ENCODE measurements at regions not wholly inside any gene's neighbourhood (a gene's known extent, or its start where the extent isn't known, plus 50 kb on each side); places are given as distances from the start of the nearest gene placed in this dataset.
"Not testable (repeated sequence)": the region's sequence is repeated elsewhere in the genome, so short reads cannot be mapped to it uniquely, and the experiment has no call there.

- DNase-seq: no peak
Measured at GRCh38 chr11:29255401-29255800, 761.4 kb downstream of the KCNA4 start.

- DNase-seq: no peak
Measured at GRCh38 chr11:29251738-29252137, 765.1 kb downstream of the KCNA4 start.

- no peak for DNase-seq
Measured at GRCh38 chr11:29249713-29250112, 767.1 kb downstream of the KCNA4 start.

- no peak for DNase-seq
Measured at GRCh38 chr11:29244355-29244754, 772.5 kb downstream of the KCNA4 start.

DNA sequence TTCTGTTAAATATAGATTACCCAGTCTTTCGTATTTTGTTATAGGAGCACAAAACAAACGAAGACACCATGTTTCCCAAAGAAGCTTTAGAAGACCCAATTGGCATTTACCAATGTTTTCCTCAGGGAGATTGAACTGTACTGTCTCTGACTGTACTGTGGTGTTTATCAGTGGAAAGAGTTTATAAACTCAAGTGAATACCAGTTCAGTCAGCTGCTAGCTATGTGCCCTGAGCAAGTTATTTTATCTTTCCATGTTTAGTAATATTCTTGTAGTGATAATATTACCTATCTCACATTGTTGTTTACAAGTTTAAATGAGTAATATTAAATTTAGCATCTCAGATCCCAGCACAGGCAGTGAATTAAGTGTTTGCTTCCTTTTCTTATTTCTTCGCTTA, 773.2 kb downstream of the KCNA4 start:
- no peak for DNase-seq

DNA sequence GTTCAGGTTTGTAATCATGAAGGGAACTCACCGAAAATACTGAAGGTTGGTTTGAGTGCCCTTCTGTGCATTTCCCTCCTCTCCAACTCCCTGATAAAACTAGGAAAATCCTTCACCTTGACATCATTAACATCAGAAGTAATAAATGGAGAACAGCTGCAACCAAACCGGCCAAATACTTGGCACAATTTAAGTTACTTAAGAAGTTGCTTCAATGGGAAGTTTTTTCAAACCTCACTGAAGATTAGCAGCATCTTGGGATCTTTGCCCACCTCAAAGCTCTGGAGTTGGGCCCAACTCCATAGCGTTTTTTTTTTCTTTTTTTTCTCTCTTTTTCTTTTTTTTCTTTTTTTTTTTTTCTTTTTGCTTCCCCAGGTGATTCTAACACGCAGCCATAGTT, 784.8 kb downstream of the KCNA4 start:
- DNase-seq: peak in 1 of 3 donors; percentile 5

DNA sequence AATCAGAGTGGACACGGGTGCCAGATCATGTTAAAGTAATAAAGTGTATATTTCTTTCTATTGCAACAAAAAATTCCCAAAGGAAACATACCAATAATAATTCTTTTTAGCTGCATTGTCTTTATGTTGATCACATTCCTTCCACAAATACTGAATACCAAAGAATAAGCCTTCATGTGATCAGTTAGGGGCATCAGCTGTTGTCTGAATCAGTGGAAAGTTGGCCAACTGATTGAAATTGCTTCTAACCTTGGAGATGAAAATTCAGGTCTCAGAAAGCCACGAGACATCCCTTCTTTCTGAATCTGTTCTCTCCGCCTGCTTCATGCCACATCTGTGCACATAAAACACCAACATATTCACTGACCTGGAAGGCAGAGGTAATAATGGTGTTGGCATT, 785.2 kb downstream of the KCNA4 start:
- DNase-seq: peak in 2 of 3 donors; percentile 1 to 13

DNA sequence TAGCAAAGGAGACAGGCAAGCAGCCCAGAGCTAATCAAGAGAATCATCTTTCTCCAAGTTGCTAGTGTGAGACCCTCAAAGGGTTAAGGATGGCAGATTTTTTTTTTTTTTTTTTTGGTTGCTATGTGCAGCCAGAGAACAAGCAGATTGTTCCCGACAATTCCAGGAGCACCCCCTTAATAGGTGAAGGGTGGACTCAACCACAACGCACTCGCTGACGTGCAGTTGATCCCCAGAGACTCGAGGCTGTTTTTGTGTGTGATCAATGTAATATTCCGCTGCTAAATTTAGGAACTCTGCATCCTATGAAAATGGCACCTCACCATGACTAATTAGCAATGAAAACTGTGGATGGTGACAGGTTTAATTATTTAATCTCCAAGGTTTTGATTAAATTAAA, 789.0 kb downstream of the KCNA4 start:
- DNase-seq: peak in 2 of 3 donors; percentile 1 to 6

- DNase-seq: no peak
Measured at GRCh38 chr11:29224739-29225384, 792.0 kb downstream of the KCNA4 start.

- not testable (repeated sequence) for DNase-seq
Measured at GRCh38 chr11:29219531-29219930, 797.3 kb downstream of the KCNA4 start.

DNA sequence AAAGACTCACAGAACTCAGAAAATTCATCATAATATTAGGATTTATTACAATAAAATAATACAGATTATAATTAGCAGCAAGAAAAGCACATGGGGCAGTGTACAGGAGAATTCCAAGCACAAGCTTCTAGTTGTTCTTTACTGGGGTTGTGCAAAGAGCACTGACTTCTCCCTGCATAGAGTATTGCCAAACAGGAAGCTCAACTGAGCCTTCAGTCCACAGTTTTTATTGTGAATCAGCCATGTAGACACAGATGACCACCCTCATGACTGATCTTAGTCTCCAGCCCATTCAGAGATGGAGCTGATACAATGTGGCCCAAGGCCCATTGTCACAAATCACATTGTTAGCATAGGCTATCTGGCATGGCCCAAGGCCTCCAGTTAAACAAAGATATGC, 798.9 kb downstream of the KCNA4 start:
- DNase-seq: no peak

GRCh38 chr11:29214833-29215232, 802.0 kb downstream of the KCNA4 start:
- no peak for DNase-seq

- no peak for DNase-seq
Measured at GRCh38 chr11:29211202-29211601, 805.6 kb downstream of the KCNA4 start.

GRCh38 chr11:29210426-29210825, 806.4 kb downstream of the KCNA4 start:
- DNase-seq: no peak

DNA sequence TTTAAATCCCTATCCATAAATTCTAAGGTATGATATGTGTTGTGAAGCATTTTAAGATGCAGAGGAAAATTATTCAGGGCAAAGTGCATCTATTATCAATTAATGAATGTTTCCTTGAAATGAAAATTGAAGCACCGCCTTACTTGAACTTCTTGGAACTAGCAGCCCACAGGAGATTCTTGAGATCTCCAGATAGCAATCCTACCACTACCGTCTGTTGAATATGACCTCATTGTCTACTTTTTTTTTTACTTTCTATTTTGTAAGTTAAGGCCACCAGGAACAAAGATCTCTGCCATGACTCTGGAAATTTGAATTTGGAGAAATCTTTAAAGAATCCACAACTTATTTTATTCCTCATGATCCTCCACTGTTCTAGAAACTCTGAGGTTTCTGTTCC, 808.7 kb downstream of the KCNA4 start:
- no peak for DNase-seq

- no peak for DNase-seq
Measured at GRCh38 chr11:29200791-29201562, 815.9 kb downstream of the KCNA4 start.

DNA sequence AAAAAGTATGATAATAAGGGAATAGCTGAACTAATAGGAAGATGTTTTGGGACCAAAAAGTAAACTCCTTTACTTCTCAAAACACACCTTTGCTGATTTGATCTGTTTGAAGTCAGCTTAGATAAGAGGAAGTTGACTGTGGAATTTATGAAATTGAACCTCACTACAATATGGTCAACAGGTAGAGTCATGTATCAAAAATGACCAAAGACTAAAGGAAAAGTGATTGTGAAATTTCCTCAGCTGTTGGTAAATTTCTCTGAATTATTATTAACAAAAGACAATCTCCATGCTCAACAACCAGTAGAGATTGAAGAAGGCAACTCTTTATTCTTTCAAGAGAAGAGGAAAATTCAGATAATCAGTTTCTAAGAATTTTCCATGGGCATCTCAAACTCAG, 826.5 kb downstream of the KCNA4 start:
- DNase-seq: no peak

DNA sequence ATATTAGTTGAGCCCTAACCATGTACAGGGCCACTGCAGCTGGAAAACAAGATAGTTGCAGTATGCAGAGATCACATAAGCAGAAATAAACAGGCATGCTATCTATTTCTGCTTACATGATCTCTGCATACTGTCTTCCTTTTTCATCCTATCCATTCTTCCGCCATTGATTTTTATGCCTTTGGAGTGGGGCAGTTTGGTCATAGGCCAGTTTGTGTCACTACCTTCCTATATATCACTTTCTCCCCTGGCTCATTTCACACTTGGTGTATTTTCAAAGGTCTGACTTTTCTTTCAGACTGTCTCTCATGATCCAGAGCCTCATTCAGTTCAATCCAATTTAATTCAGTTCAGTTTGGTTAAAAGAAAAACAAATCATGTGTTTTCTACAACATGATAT, 829.6 kb downstream of the KCNA4 start:
- no peak for DNase-seq

DNA sequence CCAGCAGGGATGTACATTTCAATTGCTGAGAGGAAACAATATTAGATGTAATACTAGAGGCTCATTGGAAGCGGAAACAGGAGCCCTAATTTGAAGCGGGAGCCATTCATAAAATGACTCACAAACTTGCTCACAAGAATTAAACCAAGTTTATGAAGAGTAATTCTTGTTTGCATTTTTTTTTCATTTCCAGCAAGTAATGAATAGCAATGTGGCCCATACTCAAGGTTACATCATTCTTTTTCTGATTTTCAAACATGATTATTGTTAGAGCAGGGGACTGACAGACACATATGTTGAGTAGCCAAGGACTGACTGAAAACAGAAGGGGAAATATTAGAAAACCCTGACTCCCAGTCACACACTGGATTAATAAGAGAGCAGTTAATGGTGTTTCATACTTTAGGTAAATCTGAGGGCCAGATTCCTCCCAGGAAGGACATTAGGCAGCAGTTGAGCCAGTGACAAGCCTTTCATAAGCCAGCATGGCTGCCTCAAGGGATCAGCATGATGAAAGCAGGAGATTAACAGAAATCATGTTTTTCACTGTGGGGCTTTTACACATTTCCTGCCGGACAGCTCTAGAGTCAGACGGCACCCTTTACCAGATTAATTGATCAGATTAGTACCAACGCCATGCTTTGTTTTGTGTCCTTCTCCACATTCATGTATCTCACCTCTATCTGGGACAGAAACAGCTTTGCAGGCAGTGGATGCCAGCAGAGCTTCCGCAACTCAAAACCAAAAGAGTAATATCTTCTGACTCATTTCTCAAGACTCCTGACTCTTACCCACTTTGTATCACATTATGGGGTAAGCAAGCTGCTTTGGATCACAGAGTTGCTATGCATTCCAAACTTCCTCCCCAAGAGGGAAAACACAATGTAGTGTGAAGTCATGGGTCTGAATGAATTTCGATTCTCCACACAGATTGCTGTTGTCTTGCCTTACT, 831.6 kb downstream of the KCNA4 start:
- peak; percentile 10 to 88 (median 19) for DNase-seq

DNA sequence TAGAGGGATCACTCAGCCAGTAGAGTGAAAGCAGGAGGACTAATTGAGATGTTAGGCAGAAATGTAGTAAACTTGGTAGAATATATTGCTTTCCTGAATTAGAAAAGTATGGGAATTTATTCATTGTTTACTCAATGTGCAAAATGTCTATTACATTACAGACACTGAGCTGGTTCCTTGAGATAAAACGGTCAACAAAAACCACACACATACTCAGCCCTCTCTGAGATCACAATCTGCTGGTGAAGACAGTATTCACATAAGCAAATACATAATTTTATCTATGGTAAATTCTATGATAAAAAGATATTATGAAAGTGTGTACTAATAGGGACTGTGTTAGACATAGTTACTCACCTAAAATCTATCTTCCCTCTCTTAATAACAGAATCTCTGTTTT, 833.5 kb downstream of the KCNA4 start:
- DNase-seq: no peak

- peak in 1 of 3 donors; percentile 90 for DNase-seq
Measured at GRCh38 chr11:29173660-29174062, 843.2 kb downstream of the KCNA4 start.

DNA sequence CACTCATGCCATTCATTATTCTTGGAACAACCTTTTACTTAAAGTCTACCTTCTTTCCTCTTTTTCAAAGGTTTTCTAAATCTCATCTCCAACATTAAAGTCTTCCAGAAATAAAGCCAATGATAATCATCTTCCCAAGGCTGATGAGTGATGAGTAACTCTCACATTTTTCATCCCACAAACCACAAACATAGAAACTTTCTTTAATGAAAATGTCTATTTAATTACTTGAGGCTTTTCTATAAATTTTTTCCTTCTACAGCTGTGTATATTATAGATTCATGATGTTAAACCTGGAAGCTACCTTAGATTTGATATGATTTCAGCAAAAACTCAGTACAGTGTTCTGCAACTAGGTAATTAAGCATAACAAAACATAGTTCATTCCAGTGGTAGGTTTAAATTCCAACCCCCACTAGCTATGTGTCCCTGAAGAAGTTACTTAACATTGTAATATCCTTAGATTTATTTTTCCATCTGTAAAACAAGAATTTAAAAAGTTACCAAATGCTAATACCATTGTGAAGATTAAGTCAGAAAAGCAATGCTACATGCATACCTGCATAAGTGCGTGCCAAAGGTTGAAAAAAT, 845.4 kb downstream of the KCNA4 start:
- DNase-seq: peak in 1 of 3 donors; percentile 31
